HPDE6-E6E7 (cell line): ENCODE measurements at regions not wholly inside any gene's neighbourhood (a gene's known extent, or its start where the extent isn't known, plus 50 kb on each side); places are given as distances from the start of the nearest gene placed in this dataset.
"Not testable (repeated sequence)": the region's sequence is repeated elsewhere in the genome, so short reads cannot be mapped to it uniquely, and the experiment has no call there.

Source experiments
- DNase-seq: peaks from one replicate; pipeline ENCODE4 v3.0.0; 2011; ENCODE audit warnings: missing footprints; ENCODE audit errors: extremely low spot score

- no peak for DNase-seq
These were observed 279.6 kb upstream of the CADM2 start for GRCh38 chr3:84679211-84679610.

DNA sequence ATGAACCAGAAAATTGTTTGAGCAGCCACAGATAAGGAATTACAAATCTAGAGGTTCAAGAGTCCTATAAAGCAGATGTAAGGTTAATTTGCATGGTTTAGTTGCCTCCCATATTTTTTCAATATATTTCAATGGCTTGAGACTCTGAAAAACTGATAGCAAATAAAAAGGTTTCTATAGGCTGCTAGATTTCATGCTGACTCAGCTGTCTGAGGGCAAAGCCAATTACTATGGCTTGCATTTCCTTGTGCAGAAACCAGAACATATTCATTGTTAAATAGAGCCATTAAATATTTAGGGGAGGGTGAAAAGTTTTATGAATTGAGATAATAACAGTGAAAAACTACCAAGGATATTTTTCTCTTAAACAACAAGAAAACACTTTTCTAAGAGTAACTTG, 278.1 kb upstream of the CADM2 start:
- no peak for DNase-seq

DNA sequence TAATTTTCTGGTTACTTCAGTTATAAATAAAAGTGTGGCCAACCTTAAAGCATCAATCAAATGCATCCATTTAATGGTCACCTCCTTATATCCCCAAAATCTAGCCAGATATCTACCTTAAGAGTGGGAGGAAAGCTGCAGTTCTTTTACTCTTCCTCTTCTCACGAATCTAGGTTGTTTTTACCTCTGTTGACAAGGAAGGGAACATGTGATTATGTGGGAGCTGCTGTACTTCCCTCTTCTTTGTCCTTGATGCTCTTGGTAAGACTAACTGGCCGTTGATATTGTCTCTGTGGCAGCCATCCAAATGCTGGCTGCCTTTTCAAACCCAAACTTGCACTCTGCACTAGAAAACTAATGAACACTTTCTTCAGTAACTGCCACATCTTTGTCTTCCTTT, 275.3 kb upstream of the CADM2 start:
- no peak for DNase-seq

DNA sequence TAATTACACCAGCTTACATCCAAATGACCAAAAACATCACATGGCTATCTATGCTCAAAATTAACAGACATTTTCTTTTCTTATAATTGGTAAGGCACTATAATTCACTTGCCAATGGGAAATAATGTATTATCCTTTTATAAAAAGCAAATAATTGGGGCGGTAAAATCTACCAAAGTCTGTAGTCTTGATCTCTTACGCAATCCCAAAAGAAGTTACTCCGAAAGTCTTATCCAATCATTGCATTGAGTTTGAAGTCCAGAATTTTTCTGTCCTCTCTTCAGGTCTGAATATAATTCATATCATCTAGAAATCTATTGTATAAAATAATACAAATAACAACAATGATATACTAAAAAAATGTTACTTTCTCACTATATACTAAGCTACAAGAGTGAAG, 273.3 kb upstream of the CADM2 start:
- DNase-seq = no peak

DNA sequence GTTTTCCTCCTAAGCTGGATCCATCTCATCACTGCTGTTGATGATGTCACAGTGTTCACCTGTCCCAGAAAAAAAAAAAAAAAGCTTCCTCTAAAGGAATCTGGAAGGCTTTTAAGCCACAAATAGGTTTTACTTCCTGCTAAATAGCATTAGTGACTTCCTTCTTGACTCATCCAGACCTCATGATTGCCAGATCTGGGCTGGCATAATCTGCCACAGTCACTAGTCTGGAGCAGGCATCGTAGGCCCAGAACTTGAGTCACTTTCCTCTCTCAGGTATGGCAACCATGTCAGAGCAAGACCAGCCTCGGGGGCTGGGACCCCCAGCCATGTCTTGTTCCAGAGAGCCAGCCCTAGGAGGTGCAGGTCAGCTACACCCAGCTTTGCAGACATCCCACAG, 266.5 kb upstream of the CADM2 start:
- no peak for DNase-seq

DNA sequence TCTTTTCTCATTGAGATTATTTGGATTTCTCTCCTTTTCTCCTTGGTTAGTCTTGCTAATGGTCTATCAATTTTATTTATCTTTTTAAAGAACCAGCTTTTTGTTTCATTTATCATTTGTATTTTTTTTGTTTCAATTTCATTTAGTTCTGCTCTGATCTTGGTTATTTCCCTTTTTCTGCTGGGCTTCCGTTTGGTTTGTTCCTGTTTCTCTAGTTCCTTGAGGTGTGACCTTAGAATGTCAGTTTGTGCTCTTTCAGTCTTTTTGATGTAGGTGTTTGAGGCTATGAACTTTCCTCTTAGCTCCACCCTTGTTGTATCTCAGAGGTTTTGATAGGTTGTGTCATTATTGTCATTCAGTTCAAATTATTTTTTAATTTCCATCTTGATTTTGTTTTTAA, 248.5 kb upstream of the CADM2 start:
- DNase-seq = not testable (repeated sequence)

- no peak for DNase-seq
These were observed 240.9 kb upstream of the CADM2 start for GRCh38 chr3:84717894-84718293.

GRCh38 chr3:84724877-84725276, 233.9 kb upstream of the CADM2 start:
- DNase-seq = peak; percentile 4

DNA sequence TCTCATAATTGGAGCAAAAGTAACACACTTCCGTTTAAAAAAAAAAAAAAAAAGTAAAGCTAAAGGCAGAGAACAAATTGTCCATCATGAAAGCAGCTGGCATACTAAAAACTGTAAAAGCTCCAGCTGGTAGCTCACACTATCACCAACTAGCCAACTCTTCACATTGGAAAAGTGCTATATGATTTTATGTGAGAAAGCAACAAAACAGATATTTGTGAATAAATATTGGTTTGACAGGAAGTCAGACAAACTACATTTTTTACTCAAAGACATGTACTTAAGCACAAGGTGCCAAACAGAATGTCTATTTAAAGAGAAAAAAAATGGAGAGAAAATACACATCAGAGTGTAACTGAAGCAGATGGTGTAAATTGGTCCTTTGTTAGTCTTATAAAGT, 231.2 kb upstream of the CADM2 start:
- no peak for DNase-seq

DNA sequence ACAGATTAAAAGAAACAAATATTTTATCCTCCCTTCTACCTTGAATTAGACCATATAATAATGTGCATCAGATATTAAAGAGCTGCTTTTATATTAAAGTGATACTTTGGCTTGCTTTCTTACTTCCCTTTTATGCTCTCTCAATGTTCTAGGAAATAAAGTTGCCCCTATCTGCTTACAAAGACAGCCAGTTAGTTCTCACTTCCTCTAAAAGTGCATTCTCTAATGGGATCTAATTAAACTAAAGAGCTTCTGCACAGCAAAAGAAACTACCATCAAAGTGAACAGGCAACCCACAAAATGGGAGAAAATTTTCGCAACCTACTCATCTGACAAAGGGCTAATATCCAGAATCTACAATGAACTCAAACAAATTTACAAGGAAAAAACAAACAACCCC, 224.1 kb upstream of the CADM2 start:
- not testable (repeated sequence) for DNase-seq

DNA sequence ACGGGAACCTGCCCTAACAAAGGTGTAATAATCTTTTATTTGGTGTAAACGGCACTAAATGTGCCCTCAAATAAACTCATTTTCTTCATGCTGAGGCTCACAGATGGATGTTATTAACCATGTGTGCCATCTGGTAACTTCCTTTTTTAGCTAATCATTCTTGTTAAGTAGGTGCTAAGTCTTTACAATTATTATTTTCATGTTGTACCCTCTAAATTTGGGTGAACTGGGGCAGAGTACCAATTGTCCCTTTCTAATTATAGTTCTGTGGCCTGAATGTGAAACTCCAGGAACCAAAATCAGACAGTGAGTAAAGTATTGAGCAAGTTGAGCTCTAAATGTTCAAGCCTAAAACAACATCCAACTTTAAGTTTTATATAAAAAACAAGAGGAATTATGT, 220.7 kb upstream of the CADM2 start:
- DNase-seq = no peak

DNA sequence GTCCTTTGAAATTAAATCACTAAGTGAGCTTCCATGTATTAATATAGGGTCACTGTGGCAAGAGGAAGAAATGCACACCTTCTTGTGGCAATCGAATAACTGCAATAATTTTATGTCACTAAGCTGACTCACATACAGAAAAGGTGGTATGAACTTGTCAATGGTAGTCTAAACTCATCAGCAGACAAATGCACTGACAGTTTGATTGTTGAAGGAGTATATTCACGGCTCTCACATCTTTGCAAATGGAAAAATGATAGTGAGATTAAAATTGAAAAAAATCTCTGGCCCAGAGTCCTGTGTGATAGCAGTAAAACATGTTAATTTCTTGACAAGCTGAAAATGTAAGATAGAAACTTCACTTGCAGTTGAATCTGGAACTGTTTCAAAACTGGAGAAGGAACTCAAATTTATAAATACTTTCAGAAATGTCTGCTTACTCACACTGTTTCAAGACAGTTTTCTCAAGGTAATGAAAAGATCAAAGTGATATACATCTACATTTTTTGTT, 215.8 kb upstream of the CADM2 start:
- DNase-seq = no peak

- no peak for DNase-seq
These were observed 214.7 kb upstream of the CADM2 start for GRCh38 chr3:84744130-84744529.

DNA sequence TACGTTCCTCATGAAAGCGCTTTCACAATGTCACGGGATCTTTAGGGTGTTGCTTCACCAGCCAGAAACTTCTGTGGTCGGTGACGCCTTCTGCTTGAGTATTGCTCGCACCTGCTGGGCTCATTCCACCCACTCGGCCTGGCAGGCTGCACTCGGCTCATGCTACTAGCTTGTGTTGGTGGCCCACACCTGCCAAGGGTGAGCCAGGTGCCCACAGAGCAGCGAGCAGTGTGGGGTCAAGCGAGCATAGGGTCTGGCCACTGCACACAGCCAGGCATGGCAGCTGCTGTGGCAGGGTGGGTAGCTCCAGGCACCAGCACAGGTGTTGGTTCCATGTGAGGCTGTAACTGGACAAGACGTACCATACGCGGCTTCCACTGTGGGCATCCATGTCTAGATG, 202.9 kb upstream of the CADM2 start:
- DNase-seq = no peak

DNA sequence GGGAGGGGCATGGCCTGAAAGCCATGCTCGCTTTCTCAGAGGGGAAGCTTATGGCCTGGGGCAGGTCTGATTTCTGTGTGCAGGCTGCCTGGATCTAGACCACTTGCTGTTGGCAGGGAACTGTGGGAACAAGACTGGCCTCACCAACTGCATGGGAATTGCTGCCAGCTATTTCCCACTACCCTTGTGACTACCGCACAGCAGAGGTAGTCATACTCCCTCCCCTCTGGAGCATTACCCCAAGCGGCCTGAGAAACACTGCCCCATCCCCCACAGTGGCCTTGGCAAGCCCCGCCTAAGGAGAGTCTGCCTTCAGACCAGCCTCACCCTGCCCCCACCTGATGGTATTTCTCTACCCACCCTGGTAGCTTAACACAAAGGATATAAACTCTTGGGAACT, 199.4 kb upstream of the CADM2 start:
- no peak for DNase-seq

DNA sequence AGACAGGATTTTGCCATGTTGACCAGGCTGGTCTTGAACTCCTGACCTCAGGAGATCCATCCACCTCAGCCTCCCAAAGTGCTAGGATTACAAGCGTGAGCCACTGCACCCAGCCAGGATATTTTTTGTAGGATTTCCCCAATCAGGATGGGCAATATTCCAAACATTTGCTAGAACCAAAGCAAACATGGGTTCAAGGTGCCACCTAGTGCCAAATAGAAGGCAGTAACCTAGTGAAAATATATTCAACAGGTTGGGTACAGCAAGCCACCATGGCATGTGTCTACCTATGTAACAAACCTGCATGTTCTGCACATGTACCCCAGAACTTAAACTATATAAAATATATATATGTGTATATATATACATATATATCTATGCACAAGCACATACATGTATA, 185.9 kb upstream of the CADM2 start:
- no peak for DNase-seq

- DNase-seq = no peak
These were observed 175.5 kb upstream of the CADM2 start for GRCh38 chr3:84783281-84783680.

- no peak for DNase-seq
These were observed 168.8 kb upstream of the CADM2 start for GRCh38 chr3:84789961-84790360.

DNA sequence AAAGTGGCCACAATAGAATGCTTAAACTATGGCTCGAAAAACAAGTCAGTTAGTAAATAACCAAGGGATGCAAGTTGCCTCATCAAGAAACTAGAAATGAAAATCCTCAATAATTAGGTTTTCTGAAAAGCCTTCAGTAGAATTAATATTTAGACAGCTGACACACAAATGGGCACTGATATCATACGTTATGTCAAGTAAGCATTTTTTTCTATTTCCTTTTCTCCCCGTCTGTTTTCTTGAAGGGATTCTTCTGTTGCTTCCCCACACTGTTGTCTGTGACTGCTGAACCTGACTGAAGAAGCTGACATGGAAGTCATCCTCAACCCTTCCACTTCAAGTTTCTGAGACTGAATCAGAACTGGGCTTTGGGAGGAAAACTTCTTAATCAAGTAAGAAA, 151.8 kb upstream of the CADM2 start:
- no peak for DNase-seq

DNA sequence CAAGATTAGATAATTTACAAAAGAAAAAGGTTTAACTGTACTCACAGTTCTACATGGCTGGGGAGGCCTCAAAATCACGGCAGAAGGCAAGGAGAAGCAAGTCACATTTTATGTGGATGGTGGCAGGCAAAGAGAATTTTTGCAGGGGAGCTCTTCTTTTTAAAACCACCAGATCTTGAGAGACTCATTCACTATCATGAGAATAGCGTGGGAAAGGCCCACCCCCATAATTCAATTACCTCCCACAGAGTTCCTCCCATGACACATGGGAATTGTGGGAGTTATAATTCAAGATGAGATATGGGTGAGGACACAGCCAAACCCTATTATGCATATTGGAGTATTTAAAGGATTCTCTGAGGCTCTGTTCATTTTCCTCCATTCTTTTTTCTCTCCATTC, 138.7 kb upstream of the CADM2 start:
- DNase-seq = no peak

GRCh38 chr3:84820906-84821305, 137.9 kb upstream of the CADM2 start:
- no peak for DNase-seq

GRCh38 chr3:84825817-84826216, 133.0 kb upstream of the CADM2 start:
- no peak for DNase-seq

DNA sequence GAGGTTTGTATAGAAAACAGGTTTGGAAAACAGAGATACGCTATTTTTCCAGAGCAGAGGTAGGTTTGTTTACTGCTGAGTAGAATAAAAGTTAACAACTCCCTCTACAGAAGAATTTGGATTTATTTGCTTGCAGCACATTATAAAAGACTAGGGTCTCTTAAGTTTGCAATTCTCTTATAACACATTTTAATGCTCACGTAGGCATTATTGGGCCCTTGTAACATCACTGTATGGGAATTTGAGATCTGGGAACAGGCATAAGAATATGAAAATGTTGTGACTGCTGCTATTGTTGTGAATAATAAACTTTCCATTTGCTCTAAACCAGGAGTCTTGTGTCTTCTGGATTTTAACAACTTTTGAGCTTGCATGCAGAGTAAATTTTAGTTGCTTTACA, 128.3 kb upstream of the CADM2 start:
- DNase-seq = no peak

DNA sequence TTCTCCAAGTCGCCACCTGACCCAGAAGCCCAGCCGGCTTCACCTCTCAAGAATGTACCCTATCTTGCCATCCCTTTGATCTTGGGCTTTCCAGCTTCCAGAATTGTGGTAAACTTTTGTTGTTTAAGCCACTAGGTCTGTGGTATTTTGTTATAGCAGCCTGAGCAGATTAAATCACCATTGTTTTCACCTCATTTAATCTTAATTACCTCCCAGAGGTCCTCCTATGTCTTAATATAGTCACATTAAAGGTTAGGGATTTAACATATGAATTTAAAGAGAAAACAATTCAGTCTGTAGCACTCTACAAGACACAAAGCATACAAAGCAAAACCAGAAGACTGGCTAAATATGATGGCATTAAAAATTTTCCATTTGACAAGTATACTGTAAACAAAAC, 123.4 kb upstream of the CADM2 start:
- DNase-seq = no peak

GRCh38 chr3:84836961-84837360, 121.8 kb upstream of the CADM2 start:
- DNase-seq = no peak
